HepG2 (cell line): ENCODE measurements at regions not wholly inside any gene's neighbourhood (a gene's known extent, or its start where the extent isn't known, plus 50 kb on each side); places are given as distances from the start of the nearest gene placed in this dataset.

Source experiments
- ATAC-seq: fragments of 200-7000 bp; cut with Tn5 transposase; 3 replicates; pipeline ENCODE4 v1.9.1; 2020; ENCODE audit warnings: mild to moderate bottlenecking, moderate library complexity
- BruUV-seq: library from RNA; stranded (reverse); fragments of 400-500 nt; replicated peaks from 2 replicates; lab custom pipeline; 2021; lab: Mats Ljungman, UMichigan
- CTCF ChIA-PET: fragments of 300-600 bp; formaldehyde crosslinking; extraction: SDS; loops from one replicate; lab custom pipeline; 2021; ENCODE audit warnings: low total read pairs, inconsistent platforms, low intra/inter-chr PET ratio; lab: Yijun Ruan, JAX
- POLR2A ChIA-PET: fragments of 350-600 bp; sonication (Branson Sonifier 250); formaldehyde crosslinking; loops from one replicate; lab custom pipeline; 2020; ENCODE audit warnings: antibody characterized with exemption, inconsistent platforms; lab: Yijun Ruan, JAX
- DNase-seq: peaks from one replicate; pipeline ENCODE4 v3.0.0-alpha.2; 2015; ENCODE audit warnings: low spot score
- FAIRE-seq: peaks from 3 replicates; lab custom pipeline; 2011; peaks lifted over from hg19 to GRCh38; lab: Jason Lieb, UNC
- H2AFZ ChIP-seq: one replicate; pipeline ENCODE4 v1.6.1; 2011; ENCODE audit warnings: low read length, inconsistent platforms
- H3K27ac ChIP-seq: fragments of 300-600 bp; 3 replicates; pipeline ENCODE4 v1.8.0; 2011; ENCODE audit warnings: mixed run types, mild to moderate bottlenecking, mixed read lengths, low read length, inconsistent platforms; ENCODE audit not compliant: insufficient read depth; ENCODE audit errors: extremely low read length
- H3K27me3 ChIP-seq, 2 experiments: fragments of 200-600 bp in 1 of 2; 2 replicates in 1 of 2; 3 replicates in 1 of 2; pipeline versions ENCODE4 v1.6.0 to v1.8.0; 2011; ENCODE audit warnings: low read length in 2 of 2, mild to moderate bottlenecking in 2 of 2, moderate library complexity in 2 of 2, inconsistent platforms in 1 of 2; ENCODE audit not compliant: insufficient read depth in 2 of 2, control insufficient read depth in 1 of 2
- H3K36me3 ChIP-seq, 2 experiments: fragments of 200-600 bp in 1 of 2; replicated peaks in 1 of 2; 2 replicates in 1 of 2; 3 replicates in 1 of 2; pipeline versions ENCODE4 v1.5.1 to v1.8.0; 2011; ENCODE audit warnings: low read length in 2 of 2, inconsistent platforms in 1 of 2; ENCODE audit not compliant: insufficient read depth in 2 of 2, control insufficient read depth in 1 of 2
- H3K4me1 ChIP-seq: 2 replicates; pipeline ENCODE4 v1.5.1; 2012; ENCODE audit warnings: low read length, inconsistent platforms; ENCODE audit not compliant: insufficient read depth
- H3K4me2 ChIP-seq: 2 replicates; pipeline ENCODE4 v1.6.0; 2011; ENCODE audit warnings: low read depth, low read length, inconsistent platforms
- H3K4me3 ChIP-seq, 3 experiments: fragments of 200-600 bp in 1 of 3; sonication (generic), shearing (Covaris generic) in 1 of 3; replicated peaks in 1 of 3; 2 replicates each; pipeline ENCODE4 v1.5.1; 2011 to 2016; ENCODE audit warnings: low read length in 3 of 3, inconsistent platforms in 2 of 3, low read depth in 2 of 3, mild to moderate bottlenecking in 2 of 3, control low read depth in 1 of 3, mixed read lengths in 1 of 3; ENCODE audit not compliant: insufficient read depth in 1 of 3
- H3K79me2 ChIP-seq: one replicate; pipeline ENCODE4 v1.6.1; 2011; ENCODE audit warnings: low read length, inconsistent platforms; ENCODE audit not compliant: insufficient read depth
- H3K9ac ChIP-seq: 2 replicates; pipeline ENCODE4 v1.6.0; 2011; ENCODE audit warnings: mild to moderate bottlenecking, low read depth, low read length, inconsistent platforms; ENCODE audit not compliant: insufficient read depth
- H3K9me3 ChIP-seq: 2 replicates; pipeline ENCODE4 v1.5.1; 2012; ENCODE audit warnings: mild to moderate bottlenecking, low read length
- H4K20me1 ChIP-seq: 2 replicates; pipeline ENCODE4 v1.6.0; 2011; ENCODE audit warnings: inconsistent platforms, mild to moderate bottlenecking, low read length, moderate library complexity; ENCODE audit not compliant: insufficient read depth
- DPF2 ChIP-seq: sonication (generic); formaldehyde crosslinking; IDR thresholded peaks from 2 replicates; pipeline ENCODE4 v1.4.0; 2020; ENCODE audit warnings: mild to moderate bottlenecking, low read depth, missing genetic modification reagents, borderline replicate concordance
- FOXA3 ChIP-seq: IDR thresholded peaks from 2 replicates; pipeline ENCODE4 v1.6.1; 2016; ENCODE audit warnings: missing genetic modification reagents, missing compliant biosample characterization
- REL ChIP-seq: sonication (generic); formaldehyde crosslinking; conservative IDR thresholded peaks from 2 replicates; pipeline ENCODE4 v1.8.0; 2022; ENCODE audit warnings: mild to moderate bottlenecking, missing genetic modification reagents, moderate library complexity
- ZKSCAN1 ChIP-seq: fragments of 150-350 bp; IDR thresholded peaks from 2 replicates; pipeline ENCODE4 v1.6.1; 2014; ENCODE audit warnings: low read length
- ZNF431 ChIP-seq: sonication (generic); formaldehyde crosslinking; IDR thresholded peaks from 2 replicates; pipeline ENCODE4 v1.9.0; 2022; ENCODE audit warnings: missing genetic modification reagents, low read depth, mild to moderate bottlenecking, borderline replicate concordance
- WGBS: methylation state at CpG from one replicate; pipeline ENCODE4 v1.1.6; 2017; ENCODE audit warnings: low lambda C conversion rate; 5-methylcytosine and 5-hydroxymethylcytosine counted together
- in situ Hi-C: cut with HindIII; loops from 2 replicates; pipeline ENCODE4 v1.10.0; 2017; ENCODE audit warnings: low pct_unique_long_range_greater_than_20kb; ENCODE audit not compliant: extremely low pct_ligation_motif_present
- intact Hi-C: fragments of 100-400 bp; cut with micrococcal nuclease; formaldehyde crosslinking; loops from one replicate; pipeline ENCODE4 v1.10.0; 2022; ENCODE audit not compliant: unreplicated experiment
- TF ChIP-seq, protein P1 (sequence below): sonication (generic); formaldehyde crosslinking; IDR thresholded peaks from 2 replicates; pipeline ENCODE4 v1.8.0; 2022; ENCODE audit warnings: mild to moderate bottlenecking, missing genetic modification reagents, moderate library complexity
- TF ChIP-seq, protein P2 (sequence below): sonication (generic); formaldehyde crosslinking; IDR thresholded peaks from 2 replicates; pipeline ENCODE4 v1.5.0; 2020; ENCODE audit warnings: missing genetic modification reagents

DNA sequence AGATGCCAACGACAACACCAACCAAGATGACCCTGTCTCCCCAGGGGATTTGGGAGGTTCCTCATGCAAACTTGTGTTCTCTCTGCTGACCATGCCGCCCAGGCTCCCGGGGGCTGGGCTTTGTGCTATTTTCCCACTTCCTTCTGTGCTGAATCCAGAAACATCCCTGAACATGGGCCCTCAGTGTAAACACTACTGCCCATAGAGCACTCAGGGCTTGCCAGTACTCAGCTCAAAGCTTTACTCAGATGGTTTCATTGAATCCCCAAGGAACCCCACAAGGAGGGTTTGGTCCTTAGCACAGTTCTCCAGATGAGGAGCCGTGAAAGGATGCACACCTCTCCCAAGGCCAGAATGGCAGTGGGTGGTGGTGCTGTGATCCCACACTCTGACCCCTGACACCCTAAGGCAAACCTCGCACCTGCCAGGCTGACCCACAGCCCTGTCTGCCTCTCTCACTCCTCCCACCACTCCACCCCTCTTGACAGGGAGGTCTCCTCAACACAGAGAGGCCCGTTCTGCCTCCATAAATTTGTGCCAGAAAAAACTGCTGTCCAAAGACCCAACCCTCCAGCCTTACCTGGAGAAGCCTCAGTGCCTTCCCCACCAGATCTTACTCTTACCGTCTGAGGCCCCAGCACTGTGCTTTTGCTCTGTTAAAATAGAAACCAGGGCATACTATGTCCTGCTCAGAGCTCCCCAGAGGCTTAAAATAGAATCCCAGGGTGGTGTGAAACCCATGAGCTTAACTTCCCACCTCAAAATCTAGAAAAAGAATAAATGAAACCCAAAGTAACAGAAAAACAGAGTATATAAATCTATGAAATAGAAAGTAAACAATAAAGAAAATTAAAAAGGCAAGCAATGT, 283.0 kb upstream of the CDH4 start:
- ChIA-PET CTCF (no interaction called here), POLR2A (no interaction called here)
- H3K4me3 ChIP-seq = no peak overlapping the region
- peaks cover 47% of the 10 kb centered on the region for H3K9me3 ChIP-seq
- 8% methylated on average over 6 of the region's 7 CpGs for WGBS
- no peaks in the 10 kb centered on the region for H3K79me2 ChIP-seq
- H3K9ac ChIP-seq = no peak overlapping the region
- H4K20me1 ChIP-seq = no peaks in the 10 kb centered on the region
- no peaks in the 10 kb centered on the region for H3K36me3 ChIP-seq
- no TSS peak for BruUV-seq
- FAIRE-seq (no peak), ATAC-seq (no peak), DNase-seq (no peak)
- in situ Hi-C loops (no loop called here), intact Hi-C loops (no loop called here)
- H3K4me2 ChIP-seq = no peak overlapping the region
- no peak overlapping the region for H3K27ac ChIP-seq
- H3K27me3 ChIP-seq = no peaks in the 10 kb centered on the region
- TF ChIP-seq, protein P1, sequence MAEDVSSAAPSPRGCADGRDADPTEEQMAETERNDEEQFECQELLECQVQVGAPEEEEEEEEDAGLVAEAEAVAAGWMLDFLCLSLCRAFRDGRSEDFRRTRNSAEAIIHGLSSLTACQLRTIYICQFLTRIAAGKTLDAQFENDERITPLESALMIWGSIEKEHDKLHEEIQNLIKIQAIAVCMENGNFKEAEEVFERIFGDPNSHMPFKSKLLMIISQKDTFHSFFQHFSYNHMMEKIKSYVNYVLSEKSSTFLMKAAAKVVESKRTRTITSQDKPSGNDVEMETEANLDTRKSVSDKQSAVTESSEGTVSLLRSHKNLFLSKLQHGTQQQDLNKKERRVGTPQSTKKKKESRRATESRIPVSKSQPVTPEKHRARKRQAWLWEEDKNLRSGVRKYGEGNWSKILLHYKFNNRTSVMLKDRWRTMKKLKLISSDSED (CRISPR knock-in tag) = no peak
- TF ChIP-seq, protein P2, sequence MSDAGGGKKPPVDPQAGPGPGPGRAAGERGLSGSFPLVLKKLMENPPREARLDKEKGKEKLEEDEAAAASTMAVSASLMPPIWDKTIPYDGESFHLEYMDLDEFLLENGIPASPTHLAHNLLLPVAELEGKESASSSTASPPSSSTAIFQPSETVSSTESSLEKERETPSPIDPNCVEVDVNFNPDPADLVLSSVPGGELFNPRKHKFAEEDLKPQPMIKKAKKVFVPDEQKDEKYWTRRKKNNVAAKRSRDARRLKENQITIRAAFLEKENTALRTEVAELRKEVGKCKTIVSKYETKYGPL (CRISPR knock-in tag) = no peak
- no peak for TF ChIP-seq ZKSCAN1
- TF ChIP-seq FOXA3 = no peak
- no peak for TF ChIP-seq DPF2 (CRISPR knock-in tag)
- no peak for TF ChIP-seq ZNF431 (CRISPR knock-in tag)
- no peak for TF ChIP-seq REL (CRISPR knock-in tag)
- no peaks in the 10 kb centered on the region for H3K4me1 ChIP-seq
- H2AFZ ChIP-seq = no peak overlapping the region
